Parathyroid adenoma (tissue), 2 donors: ENCODE measurements at regions not wholly inside any gene's neighbourhood (a gene's known extent, or its start where the extent isn't known, plus 50 kb on each side); places are given as distances from the start of the nearest gene placed in this dataset.

Source experiments
- H2AFZ ChIP-seq: fragments of 300-600 bp; sonication (generic); one replicate; pipeline ENCODE4 v1.7.0; 2017; ENCODE audit warnings: antibody characterized with exemption, mild to moderate bottlenecking
- H3K27ac ChIP-seq: fragments of 300-600 bp; sonication (generic); one replicate; pipeline ENCODE4 v1.7.0; 2017
- H3K27me3 ChIP-seq: fragments of 300-600 bp; sonication (generic); one replicate; pipeline ENCODE4 v1.7.0; 2017; ENCODE audit warnings: low read length; ENCODE audit not compliant: control insufficient read depth, insufficient read depth
- H3K36me3 ChIP-seq: fragments of 300-600 bp; sonication (generic); one replicate; pipeline ENCODE4 v1.7.0; 2017; ENCODE audit warnings: low read length; ENCODE audit not compliant: control insufficient read depth, insufficient read depth
- H3K4me1 ChIP-seq: fragments of 300-600 bp; sonication (generic); one replicate; pipeline ENCODE4 v1.7.0; 2017; ENCODE audit warnings: control low read depth
- H3K4me2 ChIP-seq: fragments of 300-600 bp; sonication (generic); one replicate; pipeline ENCODE4 v1.7.0; 2017; ENCODE audit warnings: low read length
- H3K4me3 ChIP-seq: fragments of 300-600 bp; sonication (generic); one replicate; pipeline ENCODE4 v1.7.0; 2017; ENCODE audit warnings: low read depth, low read length
- H3K79me2 ChIP-seq: fragments of 300-600 bp; sonication (generic); one replicate; pipeline ENCODE4 v1.7.0; 2017; ENCODE audit warnings: control low read depth
- H3K9ac ChIP-seq: fragments of 300-600 bp; sonication (generic); one replicate; pipeline ENCODE4 v1.7.0; 2017; ENCODE audit warnings: mild to moderate bottlenecking
- H3K9me3 ChIP-seq: fragments of 300-600 bp; sonication (generic); one replicate; pipeline ENCODE4 v1.7.0; 2017; ENCODE audit warnings: low read length; ENCODE audit not compliant: control insufficient read depth
- CTCF ChIP-seq: fragments of 300-600 bp; sonication (generic); IDR thresholded peaks from one replicate; pipeline ENCODE4 v1.7.0; 2017; ENCODE audit warnings: antibody characterized with exemption, mild to moderate bottlenecking
- donor health status: primary hyperparathyroidism.

DNA sequence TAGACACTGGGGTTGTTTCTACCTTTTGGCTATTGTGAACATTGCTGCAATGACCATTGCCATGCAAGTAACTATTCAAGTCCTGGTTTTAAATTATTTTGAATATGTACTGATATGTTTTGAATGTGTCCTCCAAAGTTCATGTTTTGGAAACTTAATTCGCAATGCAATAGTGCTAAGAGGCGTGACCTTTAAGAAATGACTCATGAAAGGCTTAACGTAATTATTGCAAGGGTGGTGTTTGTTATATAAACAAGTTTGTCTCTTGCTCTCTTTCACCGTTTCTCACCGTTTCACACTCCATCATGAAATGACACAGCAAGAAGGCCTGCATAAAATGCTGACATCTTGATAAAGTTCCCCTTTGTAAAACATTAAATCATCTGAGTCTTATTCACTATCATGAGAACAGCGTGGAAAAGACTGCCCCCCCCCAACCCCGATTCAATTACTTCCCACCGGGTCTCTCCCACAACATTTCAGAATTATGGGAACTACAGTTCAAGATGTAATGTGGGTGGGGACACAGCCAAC is 506.9 kb upstream of the FAM47C start:
- Histone ChIP-seq H3K4me2 (no peak overlapping the region), H3K9ac (no peak overlapping the region), H3K79me2 (no peaks in the 10 kb centered on the region), H3K27me3 (no peaks in the 10 kb centered on the region), H3K4me1 (no peaks in the 10 kb centered on the region), H2AFZ (no peak overlapping the region), H3K36me3 (no peaks in the 10 kb centered on the region), H3K9me3 (no peaks in the 10 kb centered on the region), H3K27ac (no peak overlapping the region), H3K4me3 (no peak overlapping the region)
- no peak for TF ChIP-seq CTCF

DNA sequence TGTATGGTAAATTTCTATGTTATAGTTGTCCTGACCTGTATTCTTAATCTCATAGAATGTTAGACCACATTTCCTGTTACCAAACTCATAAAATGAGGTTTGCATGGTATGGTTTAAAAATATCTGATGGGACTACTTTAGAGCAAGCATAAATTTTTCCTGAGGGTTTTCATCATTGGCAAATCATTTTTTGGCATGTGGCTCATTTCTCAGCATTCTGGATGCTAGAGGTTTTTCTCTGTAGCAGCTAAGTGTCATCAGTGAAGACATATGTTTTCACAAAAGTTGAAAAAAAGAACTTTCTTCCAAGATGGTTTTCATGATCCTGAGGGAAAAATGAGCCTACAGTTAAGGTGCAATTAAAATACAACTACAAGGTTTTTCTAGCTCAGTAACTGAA is 503.5 kb upstream of the FAM47C start:
- no peaks in the 10 kb centered on the region for H3K79me2 ChIP-seq
- no peaks in the 10 kb centered on the region for H3K9me3 ChIP-seq
- no peak overlapping the region for H3K4me2 ChIP-seq
- H2AFZ ChIP-seq, result no peak overlapping the region
- H3K4me3 ChIP-seq, result no peak overlapping the region
- H3K27me3 ChIP-seq, result no peaks in the 10 kb centered on the region
- no peak overlapping the region for H3K27ac ChIP-seq
- no peak for TF ChIP-seq CTCF
- no peaks in the 10 kb centered on the region for H3K4me1 ChIP-seq
- H3K36me3 ChIP-seq, result no peaks in the 10 kb centered on the region
- H3K9ac ChIP-seq, result no peak overlapping the region

DNA sequence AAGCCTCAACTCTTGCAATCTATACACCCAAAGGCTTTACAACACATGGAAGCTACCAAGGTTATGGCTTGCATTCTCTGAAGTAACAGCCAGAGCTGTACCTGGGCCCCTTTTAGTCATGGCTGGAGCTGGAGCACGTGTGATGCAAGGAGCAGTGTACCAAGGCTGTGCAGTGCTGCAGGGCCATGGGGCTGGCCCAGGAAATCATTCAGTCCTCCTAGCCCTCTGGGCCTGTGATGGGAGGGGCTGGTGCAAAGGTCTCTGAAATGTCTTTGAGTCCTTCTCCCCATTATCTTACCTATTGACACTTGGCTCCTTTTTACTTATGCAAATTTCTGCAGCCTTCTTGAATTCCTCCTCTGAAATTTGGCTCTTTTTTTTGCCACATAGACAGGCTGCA is 500.1 kb upstream of the FAM47C start:
- H3K9me3 ChIP-seq, result no peaks in the 10 kb centered on the region
- no peaks in the 10 kb centered on the region for H3K27me3 ChIP-seq
- H3K79me2 ChIP-seq, result no peaks in the 10 kb centered on the region
- TF ChIP-seq CTCF, result no peak
- no peaks in the 10 kb centered on the region for H3K36me3 ChIP-seq
- no peaks in the 10 kb centered on the region for H3K4me1 ChIP-seq
- no peak overlapping the region for H3K27ac ChIP-seq
- no peak overlapping the region for H2AFZ ChIP-seq
- no peak overlapping the region for H3K4me3 ChIP-seq
- no peak overlapping the region for H3K4me2 ChIP-seq
- H3K9ac ChIP-seq, result no peak overlapping the region

DNA sequence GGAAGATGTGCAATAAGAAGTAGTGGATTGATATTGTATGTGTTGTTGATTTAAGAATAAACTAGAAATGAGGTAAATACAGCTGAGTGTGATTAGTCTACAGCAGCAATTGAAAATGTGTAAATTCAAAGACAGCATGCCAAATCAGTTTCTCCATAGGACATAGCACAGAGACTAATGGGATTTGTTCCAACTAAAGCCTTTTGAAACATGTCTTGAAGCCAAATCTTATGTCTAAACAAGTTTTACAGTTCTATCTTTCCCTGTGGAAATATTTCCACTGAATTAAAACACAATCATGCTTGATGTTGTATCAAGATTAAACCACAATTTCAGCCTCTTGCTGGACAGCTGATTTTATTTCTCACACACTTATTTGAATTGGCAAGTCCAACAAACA is 497.4 kb upstream of the FAM47C start:
- Histone ChIP-seq H3K4me3 (no peak overlapping the region), H3K27ac (no peak overlapping the region), H3K9me3 (no peaks in the 10 kb centered on the region), H3K4me2 (no peak overlapping the region), H3K36me3 (no peaks in the 10 kb centered on the region), H3K9ac (no peak overlapping the region), H2AFZ (no peak overlapping the region), H3K4me1 (no peaks in the 10 kb centered on the region), H3K79me2 (no peaks in the 10 kb centered on the region), H3K27me3 (no peaks in the 10 kb centered on the region)
- no peak for TF ChIP-seq CTCF

- TF ChIP-seq CTCF, result no peak
These were observed 479.5 kb upstream of the FAM47C start for GRCh38 chrX:36528661-36529060.

More at GRCh38 chrX:36528661-36529060, 479.5 kb upstream of the FAM47C start:
- H3K4me1 ChIP-seq, result no peaks in the 10 kb centered on the region
- no peaks in the 10 kb centered on the region for H3K9me3 ChIP-seq
- H3K4me3 ChIP-seq, result no peak overlapping the region
- H3K36me3 ChIP-seq, result no peaks in the 10 kb centered on the region
- H3K27me3 ChIP-seq, result no peaks in the 10 kb centered on the region
- no peaks in the 10 kb centered on the region for H3K79me2 ChIP-seq
- H3K4me2 ChIP-seq, result no peak overlapping the region
- no peak overlapping the region for H2AFZ ChIP-seq
- no peak overlapping the region for H3K9ac ChIP-seq
- H3K27ac ChIP-seq, result no peak overlapping the region
